ENCODE measurements at regions not wholly inside any gene's neighbourhood (a gene's known extent, or its start where the extent isn't known, plus 50 kb on each side); places are given as distances from the start of the nearest gene placed in this dataset.

- TF ChIP-seq CTCF (IDR thresholded peaks at IDR 0.05) (no peak), POLR2AphosphoS5 (IDR thresholded peaks at IDR 0.05) (no peak), POLR2A (IDR thresholded peaks at IDR 0.05; ENCODE audit: low read depth) (no peak), EP300 (IDR thresholded peaks at IDR 0.05) (no peak)
Measured at GRCh38 chr14:101096551-101096950, 193.0 kb upstream of the RTL1 start.
